Inferior parietal cortex (tissue), 1 donor: ENCODE measurements at regions not wholly inside any gene's neighbourhood (a gene's known extent, or its start where the extent isn't known, plus 50 kb on each side); places are given as distances from the start of the nearest gene placed in this dataset.
A peak's percentile ranks its signal among the peaks of the same experiment; 100 is the strongest.

Experiments
- DNase-seq: peaks from one replicate; pipeline ENCODE4 v3.0.0-alpha.2; 2016; ENCODE audit errors: extremely low spot score

DNA sequence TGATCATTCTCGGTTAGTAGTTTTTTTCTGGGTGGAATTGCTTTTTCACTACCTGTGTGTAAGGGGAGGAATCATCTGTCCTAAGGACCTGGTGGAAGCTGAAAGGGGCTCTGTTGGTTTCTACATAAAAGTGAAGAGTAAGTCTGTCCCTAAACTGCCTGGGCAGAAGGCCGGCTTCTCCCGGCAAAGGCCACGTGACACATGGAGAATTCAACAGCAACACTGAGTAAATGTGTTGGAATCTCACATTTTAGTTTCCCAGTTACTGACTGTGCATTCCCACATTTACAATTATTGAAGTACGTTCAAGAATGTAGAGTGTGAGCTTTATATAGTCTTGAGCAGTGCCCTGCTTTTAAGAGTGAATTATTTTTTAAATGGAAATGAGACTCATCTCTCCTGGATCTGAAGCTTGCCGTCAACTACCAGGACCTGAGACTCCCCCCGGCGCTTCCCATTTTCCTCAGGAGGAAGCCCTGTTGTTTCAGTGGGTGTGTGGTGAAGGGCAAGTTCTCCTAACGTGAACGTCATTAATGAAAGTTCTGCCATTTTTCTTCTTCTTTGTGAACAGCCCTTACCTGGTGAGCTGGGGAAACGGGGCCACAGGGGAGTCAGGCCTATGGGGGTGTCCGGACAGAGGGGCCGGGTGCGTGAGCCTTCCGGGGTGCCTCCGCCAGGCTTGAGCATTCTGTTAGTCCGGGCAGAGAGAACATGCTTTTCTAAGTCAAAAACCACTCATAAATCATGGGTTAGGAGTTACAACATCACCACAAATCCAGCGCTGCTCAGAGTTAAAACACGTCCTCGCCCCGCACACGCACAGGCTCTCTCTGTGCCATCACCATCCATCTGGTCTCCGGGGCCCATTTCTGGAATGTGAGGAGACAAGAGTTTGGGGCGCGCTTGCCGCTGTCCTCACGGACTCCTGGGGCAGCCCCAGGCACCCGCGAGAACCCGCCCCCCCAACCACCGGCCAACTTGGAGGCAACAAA, 56.6 kb upstream of the SMOC2 start:
- DNase-seq, result peak; percentile 40

DNA sequence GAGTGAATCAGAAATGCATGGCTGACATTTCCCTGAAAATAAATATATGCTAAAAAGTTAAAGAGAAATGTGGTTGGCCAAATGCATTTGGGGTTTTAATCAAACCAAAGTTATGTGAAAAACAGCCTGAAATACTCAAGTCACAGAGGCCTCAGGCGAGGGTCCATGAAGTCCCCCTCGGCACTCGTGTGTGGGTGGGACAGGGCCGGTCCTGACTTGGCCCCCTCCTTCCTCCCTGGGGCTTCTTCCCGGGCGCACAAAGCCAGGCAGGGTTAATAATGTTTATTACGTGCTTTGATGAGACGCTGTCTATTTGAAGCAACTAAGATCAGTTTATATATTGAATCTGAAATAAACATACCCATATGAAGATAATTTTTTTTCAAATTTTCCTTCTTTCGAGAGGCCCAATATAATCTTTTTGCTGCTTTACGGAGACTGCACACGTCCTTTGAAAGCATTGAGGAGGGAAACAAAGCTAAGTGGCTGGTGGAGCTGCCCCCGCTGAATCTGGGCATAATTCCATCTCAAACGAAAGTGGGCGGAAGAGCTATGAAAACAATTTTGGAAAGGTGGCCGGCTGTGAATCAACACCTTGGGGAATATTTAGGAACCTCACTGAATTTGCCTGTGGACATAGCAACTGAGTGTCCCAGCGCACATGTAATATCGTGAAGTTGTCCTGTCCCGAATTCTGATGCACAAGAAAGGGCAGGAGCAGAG, 55.8 kb upstream of the SMOC2 start:
- peak; percentile 17 for DNase-seq

DNA sequence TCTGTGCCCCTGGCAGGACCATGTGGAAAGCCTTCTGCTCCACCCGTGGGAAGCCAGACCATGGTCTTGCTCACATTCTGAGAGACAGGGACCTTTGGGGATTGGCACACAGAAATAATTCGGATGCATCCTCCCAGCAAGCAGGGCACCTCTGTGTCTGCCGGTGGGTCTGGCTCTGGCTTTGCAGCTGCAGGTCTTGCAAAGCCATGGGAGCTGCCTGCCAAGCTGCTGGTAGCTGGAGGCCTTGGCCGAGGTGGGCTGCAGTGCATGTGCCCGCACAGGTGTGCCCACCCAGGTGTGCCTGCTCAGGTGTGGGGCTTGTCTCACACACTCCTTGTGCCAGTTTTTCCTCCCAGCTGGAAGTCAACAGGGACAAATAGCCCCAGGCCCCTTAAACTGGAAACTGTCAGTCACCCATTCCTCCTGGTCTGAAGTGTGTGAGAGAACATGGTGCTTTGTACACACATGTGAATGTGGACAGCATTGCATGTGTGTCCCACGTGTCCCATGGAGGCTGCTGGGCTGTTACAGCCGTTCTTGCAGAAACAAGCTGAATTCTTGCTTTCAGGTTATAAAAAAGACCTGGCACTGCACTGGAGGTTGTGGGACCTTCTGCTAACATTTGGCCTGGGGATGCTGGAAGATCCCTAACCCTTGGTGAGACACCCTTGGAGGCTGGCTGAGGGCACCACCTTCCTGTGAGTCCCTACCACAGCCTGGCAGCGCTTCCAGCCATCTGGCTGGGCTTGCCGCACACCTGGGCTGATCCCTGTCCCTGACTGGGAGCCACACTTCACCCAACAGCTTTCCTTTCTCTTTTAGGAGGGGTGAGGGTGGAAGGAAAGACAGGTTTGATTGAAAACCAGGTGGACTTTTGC, 54.9 kb upstream of the SMOC2 start:
- DNase-seq, result no peak

DNA sequence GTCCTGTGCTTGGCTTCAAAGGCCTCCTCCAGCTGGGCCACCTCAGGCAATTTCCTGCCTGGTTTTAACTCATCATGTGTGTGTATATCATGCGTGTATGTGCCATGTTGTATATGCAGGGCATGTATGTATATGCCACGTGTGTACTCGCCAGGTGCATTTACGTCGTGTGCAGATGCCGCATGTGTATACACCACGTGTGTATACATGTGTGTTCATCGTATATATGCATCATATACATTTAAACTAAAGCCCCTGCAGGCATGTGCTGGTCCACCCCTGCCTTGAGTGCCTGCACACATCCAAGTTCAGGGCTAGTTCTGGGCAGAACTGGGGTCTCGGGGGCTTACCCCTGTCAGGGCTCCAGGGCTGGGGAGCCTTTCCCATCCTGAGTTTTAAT, 54.0 kb upstream of the SMOC2 start:
- DNase-seq, result no peak

DNA sequence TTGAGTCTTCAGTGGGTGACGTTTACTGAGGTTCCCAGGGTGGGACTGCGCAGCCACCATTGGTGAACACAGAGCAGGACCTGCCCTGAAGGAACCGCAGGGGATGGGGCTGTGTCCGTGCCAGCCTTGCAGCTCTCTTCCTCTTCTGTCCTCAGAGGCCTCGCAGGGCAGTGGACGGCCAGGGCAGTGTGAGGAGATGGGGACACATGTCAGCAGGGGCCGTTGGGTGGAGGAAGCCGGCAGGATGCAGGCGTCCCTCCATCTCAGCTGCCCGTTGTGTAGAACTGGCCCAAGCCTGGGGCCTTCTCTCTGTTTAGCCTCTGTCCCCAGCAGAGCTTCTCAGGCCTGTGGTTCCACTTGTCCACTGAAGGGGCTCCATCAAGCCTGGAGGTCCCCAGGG, 53.6 kb upstream of the SMOC2 start:
- DNase-seq, result no peak

DNA sequence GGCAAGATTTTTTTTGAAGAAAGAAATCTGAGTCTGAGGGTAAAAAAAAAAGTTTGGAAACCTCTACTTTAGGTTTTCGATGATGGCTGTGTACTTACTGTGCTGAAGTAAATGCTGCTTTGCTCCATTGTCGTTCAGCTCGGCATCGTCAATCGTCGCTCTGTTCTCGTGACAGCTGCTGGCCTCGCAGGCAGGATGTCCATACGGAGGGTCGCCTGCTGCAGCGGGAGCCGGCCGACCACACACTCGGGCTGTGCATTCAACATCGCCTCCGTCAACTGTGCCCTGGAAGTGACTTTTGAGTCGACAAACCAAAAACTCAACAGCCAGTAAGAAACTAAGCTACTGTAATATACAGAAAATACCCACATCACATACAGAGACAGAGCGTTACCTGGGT, 53.1 kb upstream of the SMOC2 start:
- no peak for DNase-seq

DNA sequence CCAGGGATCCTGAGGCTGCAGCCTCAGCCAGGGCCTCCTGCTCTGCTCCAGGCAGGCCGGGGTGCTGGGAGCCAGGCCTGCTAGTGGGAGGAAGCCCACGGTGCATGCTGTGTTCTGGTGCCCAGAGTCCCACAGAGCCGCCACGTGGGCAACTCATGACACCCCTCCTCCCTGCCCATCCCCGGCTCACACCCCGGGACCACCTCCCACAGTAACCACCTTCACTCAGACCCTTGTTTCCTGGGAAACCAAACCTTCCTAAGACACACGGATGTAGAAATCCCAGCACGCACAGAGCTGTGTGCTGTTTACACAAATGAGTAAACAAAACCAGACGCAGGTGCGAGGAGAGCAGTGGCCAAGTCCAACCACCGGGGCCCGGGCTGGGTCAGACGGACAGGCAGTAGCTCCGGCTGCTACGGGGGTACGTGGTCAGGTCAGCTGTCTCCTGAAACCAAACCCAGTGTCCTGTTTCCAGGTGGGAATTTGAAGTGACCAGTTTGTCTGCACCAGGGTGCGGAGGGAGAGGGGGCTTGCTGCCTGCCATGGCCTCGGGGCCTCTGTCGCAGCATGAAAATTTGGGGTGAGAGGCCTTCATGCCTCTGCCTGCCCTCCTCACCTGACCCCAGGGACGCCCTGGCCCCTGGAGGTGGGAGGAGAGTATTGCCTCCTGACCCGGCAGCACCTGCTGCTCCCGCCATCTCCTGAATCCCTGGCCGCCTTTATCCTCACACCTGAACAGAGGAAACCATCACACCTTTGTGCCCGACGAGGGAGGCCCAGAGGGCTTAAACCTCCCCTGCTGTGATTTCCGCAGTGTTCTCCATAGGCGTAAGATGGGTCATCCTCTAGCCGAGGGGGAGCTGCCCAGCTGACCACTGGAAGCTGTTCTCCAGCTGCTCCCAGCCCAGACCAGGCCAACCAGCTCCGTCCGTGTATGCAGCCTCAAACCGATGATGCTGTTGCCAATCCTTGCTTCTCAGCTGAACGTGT, 52.0 kb upstream of the SMOC2 start:
- DNase-seq, result no peak

DNA sequence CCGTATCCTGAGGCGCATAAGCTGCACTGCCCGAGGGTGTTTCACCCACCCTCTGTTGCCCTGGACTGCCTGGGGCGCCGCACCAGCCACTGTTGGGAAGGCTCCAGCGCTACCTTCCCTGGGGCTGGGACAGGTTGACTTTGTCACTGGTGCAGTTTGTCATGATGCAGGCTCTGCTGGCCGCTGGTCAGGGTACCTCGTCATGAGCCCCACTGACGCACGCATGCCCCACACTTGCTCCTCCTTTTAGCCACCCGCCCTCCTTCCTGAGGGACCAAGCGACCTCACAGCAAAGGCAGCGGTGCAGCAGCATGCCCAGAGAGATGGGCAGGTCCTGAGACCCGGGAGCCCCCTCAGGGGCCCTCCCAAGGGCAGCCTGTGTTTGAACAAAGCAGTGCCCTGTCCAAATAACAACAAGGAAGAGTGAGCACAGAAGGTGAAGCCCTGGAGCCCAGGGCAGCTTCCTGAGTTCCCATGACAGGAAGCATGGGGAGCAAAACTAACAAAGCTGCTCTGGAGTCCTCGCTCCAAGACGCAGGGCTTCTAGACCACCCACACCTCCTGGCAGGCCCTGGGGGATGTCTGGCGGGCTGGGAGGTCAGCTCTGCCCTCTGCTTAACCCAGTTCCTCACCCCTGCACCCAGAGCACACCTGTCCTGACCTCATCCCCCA, 50.1 kb upstream of the SMOC2 start:
- no peak for DNase-seq
